A204.1 (cell line): ENCODE measurements at regions not wholly inside any gene's neighbourhood (a gene's known extent, or its start where the extent isn't known, plus 50 kb on each side); places are given as distances from the start of the nearest gene placed in this dataset.

ENCODE experiments used
- FAIRE-seq: peaks from 2 replicates; lab custom pipeline; 2012; peaks lifted over from hg19 to GRCh38; lab: Jason Lieb, UNC

DNA sequence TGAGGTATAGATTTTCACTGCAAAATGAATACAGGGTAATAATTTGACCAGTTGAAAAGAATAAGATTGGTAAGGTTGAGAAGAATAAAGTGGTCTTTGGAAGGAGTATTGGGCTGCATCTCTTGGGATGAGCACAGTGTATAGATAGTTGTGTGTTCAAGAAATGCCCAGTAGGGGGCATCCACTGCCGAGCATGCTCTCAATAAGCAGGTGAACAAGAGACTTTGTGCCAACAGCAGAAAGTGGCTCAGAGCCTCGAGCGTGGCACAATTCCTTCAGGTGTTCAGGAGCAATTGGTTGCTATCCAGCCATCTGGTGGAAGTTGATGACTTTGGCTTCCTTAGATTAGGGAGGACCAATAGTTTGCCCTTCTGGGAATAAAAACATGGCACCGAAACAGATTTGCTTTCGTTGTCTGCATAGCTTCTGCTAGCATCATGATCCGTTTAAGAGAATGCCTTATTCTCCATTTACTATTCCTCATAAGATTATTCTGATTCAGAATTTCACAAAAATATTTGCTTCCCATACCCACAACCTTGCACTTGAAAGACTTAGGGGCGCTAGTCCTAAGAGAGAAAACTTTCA lies 258.1 kb upstream of the NEIL3 start:
- FAIRE-seq = no peak

DNA sequence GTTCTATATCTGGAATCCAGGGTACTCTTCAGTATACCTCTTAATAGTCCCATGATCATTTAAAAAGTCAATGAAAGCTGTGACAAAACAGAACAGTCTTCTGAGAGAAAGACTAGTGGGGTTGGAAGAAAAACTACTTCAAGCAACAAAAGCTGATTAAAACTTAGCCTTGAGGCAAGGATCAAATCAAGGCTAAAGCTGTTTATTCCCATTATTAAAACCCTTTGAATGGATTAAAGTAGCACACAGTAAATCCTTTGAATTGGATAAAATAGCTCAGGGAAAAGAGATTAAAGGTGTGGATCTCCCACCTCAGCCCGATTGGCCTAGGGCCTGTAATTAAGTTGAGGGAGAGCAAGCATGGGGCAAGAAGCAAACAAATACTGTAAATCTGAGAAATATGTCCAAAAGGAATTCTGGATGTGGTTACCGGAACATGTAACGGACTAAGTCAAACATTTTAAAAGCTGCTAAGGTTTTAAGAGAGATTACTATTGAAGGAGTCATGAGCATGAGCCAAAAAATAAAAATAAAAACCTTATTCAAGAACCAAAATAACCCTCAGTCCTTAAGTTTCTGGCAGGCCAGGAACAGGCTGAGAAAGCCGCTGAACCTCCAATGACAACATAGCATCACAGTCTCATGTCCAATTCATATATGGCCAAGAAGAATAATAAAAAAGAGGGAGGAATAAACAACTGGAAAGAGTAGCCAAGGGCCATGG lies 257.3 kb upstream of the NEIL3 start:
- no peak for FAIRE-seq

DNA sequence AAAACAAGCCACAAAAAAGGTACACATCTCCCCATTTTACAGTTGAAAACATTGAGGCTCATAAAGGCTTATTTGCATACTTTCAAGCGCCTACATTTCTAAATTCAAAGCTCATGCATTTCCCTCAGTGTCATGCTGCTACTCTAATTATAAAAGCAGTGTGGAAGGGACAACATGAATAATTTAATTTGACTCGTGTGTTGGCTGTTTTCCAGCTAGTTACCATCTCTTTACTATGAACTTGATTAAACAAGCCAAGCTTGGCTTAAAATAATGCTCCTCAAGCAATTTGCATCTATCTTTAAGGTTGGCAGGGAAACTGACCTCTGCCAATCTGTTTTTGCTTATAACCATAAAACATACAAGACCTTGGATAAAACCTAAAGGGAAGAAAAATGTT lies 252.5 kb upstream of the NEIL3 start:
- FAIRE-seq = no peak

DNA sequence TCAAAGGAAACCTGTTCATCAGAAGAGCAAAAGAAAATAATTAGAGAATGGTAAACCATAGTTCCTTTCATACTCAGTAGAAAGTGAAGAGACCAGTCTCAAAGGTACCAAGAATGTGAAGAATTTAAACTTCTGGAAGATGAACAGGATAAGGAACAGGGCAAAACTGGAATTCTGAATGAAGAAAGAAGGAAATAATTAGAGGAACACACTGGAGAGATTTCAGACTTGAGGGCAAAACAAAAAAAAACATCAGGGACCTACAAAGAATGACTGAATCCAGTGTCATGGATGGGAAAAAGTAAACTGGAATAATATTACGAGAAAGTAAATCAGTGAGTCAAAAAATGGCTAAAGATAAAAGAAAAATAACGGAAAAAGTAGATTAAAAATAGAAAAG lies 245.6 kb upstream of the NEIL3 start:
- FAIRE-seq = no peak

DNA sequence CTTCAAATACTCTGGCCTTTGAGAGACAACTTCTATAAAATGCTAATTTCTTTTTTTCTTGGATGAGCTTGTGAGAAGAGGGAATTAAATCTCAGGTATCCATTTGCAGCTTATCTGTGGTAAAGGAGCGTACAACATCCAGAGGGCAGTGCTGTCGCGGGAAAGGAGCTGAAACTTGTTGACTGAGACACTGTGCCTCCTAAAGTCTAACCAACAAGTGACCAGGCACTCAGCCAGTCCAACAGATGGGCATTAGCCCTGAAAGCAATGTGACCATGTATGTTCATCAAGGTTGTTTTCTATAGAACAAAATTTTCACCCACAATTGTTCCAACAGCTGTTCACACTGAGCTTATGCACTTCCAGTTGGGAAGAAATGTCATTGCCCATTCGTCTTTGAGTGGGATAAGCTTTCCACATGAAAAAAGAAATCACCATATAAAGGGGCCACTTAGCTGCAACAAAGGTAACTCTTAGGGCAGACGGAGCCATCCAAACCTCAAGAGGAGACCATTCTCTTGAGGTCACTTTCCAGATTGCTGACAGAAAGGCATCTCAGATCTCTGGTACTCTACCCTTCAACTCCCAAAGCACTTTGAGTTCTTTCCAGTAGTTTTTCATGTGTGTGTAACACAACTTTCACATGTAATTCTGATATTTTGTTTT lies 244.8 kb upstream of the NEIL3 start:
- FAIRE-seq = no peak

DNA sequence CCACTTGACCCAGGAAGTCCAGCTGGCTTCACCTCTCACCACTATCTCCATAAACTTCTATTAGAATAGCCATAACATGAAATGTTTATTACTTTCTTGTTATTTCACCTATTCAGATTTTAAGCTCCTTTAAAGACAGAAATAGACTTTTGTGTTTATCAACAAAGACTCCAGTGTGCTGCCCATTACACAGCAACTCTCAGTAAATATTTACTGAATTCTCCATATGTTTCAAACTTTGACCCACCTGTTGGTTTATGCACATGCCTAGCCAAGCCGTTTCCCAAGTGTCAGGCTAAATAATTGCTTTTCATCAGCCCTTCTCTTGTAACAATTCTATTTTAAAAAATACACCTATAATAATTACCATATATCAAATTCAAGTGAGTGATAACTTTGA lies 242.9 kb upstream of the NEIL3 start:
- no peak for FAIRE-seq

DNA sequence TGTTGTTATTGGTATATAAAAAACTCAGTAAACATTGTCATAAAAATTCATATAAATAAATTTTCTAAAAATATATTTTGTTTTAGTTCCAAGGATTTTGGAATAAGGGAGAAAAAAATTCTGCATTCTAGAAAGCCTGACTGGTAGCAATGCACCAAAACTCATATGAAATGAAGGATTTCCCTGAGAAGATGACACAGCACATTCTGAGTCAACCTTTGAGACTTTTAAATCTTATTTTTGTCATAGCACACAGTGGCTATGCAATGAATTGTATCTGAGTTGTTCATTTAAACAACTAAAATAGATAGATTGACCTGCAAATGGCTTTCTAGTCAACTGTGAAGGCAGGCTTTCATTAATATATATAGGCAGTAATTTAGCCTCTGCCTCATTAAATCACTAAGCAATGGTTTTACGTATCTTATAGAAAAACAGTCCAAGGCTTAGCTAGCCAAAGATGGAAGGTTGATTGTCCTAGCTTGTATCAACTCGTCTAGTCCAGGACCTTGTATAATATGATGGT lies 239.1 kb upstream of the NEIL3 start:
- no peak for FAIRE-seq

DNA sequence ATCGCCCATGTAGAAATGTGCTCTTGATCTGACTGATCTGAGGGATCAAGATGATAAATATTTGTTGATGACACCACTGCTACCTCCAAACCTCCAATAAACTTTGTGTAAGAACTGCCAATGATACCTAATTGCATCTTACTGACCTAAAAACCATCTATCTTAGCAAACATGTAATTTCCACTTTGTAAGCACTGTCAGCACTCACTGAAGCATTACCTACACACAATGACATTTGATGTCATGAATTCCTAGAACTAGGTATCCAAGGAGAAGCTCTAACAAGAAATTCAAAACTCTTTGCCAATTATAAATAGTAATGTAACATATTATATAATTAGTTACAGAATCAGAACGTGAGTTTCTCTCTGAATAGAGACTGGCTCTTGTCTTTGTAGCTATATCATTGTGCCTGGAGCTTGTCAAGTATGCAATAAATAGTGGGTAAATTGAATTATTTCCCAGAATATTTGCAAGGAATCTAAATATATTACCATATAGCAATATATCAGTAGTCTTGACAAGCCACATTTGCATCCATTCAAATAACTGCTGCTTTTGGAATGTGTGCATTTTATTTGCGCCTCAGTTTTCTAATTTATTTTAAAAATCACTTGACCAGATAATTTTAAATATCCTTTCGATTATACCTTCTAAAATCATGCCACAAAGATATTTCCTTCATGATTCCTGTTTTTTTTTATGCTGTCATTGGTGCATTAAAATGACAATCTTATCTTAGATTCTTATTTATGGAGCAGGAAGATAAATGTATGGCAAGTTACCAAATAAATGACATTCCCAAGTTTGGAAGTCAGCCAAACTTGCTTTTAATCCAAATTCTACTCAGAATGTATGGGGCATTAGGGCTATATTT lies 232.3 kb upstream of the NEIL3 start:
- no peak for FAIRE-seq

DNA sequence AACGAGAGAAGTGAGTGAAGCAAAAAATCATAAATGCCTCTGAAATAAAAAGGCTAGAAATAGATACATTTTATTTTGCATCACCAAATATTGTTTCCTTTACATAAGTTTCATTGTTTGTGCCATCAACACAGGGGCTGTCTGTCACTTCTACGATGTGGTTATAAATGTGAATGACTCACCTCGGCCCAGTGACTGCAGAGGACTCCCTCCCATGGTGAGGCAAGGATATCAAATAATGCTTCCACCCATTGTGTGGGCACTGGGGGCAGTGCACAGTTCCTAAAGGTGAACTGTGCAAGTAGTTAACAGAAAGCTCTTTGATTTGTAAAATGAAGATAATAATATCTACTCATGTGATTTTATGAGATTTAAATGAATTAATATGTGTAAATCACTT lies 230.3 kb upstream of the NEIL3 start:
- no peak for FAIRE-seq

DNA sequence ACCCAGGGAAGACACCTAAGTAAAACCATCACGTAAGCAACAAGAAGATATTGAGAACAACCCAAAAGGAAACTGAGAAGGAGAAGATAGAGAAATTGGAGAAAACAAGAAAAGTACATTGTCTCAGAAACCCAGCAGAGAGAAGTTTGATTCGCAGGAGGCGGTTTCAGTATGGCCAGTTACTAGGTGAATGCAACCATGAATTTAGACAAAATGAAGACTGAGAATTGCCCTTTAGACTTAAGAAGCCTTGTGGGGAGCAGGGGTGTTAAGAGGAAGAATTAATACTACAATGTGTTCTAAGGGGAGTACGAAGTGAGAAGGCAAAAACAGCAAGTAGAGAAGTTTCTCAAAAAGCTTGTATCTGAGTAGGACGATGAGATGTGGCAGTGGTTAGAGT lies 229.3 kb upstream of the NEIL3 start:
- FAIRE-seq = no peak

DNA sequence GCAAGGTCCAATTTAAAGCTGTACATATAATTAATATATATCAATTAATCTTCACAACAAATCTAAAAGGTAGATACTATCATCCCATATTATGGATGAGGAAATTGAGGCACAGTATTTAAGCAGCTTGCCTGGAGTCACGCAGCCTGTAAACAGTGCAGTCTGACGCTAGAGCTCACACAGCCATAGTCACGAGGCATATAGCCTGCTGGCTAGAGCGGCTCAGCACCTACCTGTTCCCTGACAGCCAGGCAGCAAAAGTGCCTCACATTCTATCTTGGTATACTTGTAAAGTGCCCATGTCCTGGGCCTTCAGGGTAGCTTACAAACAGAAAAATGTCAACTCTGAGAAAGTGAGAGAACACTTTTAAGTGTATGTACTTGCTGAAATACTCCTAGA lies 222.6 kb upstream of the NEIL3 start:
- no peak for FAIRE-seq

DNA sequence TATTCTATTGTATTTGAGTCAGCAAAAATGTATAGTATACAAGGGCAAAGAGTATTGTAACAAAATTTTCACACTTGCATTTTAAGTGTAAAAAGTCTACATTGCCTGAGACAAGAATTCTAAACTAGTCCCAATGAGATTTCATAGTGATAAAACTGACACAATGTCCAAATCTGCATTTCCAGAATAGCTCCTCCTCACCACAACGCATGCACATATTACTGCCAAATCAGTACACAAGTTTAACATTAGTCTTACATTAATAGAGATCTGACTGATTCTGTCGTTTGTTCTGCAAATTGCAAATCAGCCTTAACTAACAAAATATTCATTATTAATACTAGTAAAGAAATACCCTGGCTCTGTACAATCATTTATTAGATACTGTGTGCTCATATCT lies 222.2 kb upstream of the NEIL3 start:
- FAIRE-seq = no peak

DNA sequence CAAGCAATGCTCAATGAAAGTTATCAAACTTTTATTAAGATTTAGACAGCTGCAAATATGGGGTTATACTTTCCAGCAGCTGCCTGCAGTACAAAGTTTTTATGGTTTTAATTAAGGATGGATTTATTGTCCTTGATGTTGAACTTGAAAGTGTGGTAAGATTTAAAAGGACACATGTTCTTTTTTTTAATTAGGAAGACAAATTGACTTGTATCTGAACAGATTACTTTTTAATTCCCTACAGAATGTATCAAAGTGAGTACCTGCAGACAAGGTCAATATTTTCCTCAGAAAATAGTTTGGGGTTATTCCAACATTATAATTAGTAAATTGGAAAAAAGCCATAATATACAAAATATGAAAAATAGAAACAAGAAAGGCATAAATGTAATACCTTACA lies 218.2 kb upstream of the NEIL3 start:
- no peak for FAIRE-seq

DNA sequence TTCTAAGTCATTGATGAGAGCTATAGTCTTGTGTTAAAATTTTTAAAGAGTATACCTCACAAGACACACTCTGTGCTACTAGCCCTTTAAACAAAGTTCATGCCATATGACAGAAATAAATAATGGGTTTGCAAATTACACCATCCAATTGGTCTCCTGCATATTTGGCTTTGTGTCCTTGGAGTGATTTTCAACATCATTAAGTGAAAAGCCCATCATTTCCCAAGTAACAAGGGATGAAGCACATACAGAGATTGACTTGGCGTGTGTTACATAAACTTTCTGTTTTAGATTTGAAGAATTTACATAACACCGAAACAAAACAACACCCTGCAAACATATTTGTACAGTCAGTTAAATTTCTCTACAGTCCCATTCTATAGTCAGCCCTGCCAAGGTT lies 216.9 kb upstream of the NEIL3 start:
- no peak for FAIRE-seq

DNA sequence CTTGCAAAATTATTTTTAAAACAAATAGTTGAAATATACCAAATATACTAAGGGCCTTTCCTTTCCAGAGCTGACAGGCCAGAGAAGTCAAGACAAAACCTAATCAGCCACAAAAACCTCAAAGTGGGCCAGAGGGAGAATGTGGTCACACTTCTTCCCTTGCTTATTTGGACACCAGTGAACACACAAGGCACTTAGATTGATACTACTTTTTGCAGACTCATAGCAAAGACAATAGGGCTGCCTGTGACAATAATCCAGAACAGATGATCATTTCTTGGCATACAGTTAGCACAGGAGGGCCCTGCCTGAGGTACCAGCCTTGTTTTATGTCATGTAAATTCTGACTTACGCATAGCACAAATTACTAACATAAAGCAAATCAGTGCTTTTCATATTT lies 215.7 kb upstream of the NEIL3 start:
- no peak for FAIRE-seq

DNA sequence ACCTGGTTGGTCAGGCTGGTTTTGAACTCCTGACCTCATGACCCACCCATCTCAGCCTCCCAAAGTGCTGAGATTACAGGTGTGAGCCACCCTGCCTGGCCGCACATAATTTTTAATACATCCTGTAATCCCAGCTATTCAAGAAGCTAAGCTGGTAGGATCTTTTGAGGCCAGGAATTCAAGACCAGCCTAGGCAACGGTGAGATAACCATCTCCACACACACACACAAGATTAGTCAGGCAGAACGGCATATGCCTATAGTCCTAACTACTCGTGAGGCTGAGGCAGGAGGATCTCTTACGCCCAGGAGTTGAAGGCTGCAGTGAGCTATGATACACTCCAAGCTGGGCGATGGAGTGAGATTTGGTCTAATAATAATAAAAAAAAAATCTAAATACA lies 212.4 kb upstream of the NEIL3 start:
- FAIRE-seq = no peak

DNA sequence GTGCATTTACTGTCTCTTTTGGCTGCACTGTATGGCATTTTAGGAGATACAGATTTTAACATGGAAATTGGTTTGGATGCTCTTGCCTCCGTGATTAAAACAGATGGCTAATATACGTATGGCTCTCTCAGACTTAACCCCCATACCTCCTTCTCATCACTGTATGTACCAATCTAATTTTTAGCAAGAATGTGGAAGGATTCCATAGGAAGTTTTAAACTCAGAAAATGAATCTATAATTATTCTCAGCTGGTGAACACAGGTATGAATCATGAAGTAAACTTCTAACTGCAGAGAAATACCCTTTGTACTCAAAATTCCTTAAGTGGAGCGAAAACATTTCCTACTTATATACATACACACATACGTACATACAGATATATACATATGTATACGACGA lies 210.5 kb upstream of the NEIL3 start:
- no peak for FAIRE-seq

DNA sequence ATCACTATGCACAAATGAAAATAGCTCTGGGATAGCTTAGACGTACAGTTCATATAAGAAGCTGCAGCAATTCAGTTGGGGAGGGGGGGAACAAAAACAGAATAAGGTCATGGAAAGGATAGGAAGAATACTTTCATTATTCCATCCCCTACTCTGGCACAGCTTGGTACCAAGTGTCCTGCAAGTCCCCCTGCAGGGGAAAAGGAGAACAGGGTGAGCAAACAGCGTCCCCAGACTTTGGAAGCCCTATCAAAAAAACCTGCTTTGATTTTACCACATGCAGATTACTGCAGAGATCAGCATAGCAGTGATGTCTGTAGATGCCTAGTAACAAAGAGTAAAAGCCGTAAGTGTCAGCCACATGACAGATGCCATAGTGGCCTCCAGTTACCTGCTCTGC lies 209.4 kb upstream of the NEIL3 start:
- FAIRE-seq = no peak

DNA sequence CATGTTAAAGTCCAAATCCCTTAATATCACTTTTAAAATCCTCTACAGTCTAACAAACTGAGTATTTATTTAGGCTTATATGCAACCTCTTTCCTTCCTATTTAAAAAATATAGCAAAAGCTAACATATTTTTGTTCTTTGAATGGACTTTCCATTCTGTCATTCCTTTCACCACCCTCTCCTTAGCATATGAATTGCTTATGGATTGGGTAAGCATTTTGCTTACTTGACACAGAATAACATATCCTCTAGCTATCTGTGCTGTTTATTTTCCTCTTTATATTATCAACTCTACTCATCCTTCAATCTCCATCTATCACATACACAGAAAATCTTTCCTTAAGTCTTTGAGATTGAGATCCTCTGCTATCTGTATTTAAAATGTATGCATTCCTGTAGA lies 206.1 kb upstream of the NEIL3 start:
- no peak for FAIRE-seq

DNA sequence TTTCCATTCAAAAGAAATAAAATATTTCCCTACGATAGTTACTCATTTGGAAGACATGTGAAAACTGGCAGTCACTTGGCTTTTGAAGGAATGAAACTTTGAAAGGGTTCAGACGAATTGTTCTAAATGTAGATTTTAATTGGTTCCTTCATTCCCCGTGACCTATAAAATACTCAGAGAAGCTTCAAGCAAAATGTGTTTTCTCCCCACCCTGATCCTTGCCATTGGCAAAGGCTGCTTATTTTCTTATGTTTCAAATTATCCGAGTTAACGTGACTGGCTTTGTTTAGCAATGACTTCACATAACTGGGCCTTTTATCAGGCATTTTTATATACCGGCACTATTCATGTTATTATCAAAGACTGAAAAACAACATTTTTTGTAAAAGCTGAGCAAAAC lies 204.1 kb upstream of the NEIL3 start:
- FAIRE-seq = no peak

DNA sequence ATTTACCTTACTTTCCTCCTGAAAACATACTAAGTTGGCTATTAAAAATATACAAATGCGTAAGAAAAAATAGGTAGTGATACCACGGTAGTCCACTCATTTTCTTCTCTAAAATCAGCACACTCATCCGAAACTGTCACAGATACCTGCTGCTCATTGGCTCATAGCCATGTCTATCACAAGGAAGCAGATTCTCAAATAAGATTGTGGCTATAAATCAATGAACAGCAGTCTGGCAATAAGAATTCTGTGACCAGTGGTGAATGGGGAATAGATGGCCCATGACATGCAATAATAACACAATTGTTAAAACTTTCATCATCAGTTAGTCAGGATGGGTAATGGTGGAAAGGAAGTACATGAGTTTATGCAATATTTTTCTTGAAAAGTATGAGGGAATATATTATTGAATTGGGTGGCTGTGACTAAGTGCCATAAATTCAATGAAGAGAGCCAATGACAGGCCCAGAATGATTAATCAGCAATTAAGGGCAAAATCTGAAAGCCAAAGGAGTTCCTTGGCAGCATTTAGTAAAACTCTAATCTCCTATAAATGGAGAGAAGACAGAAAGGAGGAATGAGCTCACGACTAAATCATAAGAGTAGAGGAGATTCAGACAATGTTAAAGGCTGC lies 202.3 kb upstream of the NEIL3 start:
- FAIRE-seq = no peak

DNA sequence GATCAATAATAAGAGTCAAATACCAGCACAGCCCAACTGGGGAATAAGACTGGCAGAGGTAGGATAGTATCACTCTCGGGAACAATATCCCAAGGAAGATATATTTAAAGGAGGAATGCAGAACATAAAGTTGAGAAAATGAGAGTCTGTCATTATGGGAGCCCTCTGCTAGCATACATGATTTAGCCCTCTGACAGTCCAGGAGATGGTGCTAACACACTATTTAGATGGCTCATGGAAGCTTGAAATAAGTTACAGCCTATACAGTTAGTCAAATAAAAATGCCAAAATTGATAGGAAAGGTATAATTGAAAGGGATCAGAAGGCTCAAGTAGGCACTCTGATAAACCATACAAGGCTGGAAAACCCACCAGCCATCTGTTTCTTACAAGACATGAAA lies 201.0 kb upstream of the NEIL3 start:
- FAIRE-seq = no peak
